Cerebellar cortex (tissue), 1 donor: ENCODE measurements at regions not wholly inside any gene's neighbourhood (a gene's known extent, or its start where the extent isn't known, plus 50 kb on each side); places are given as distances from the start of the nearest gene placed in this dataset.
"Not testable (repeated sequence)": the region's sequence is repeated elsewhere in the genome, so short reads cannot be mapped to it uniquely, and the experiment has no call there.

Experiments used
- DNase-seq: peaks from one replicate; pipeline ENCODE4 v3.0.0-alpha.2; 2015; ENCODE audit warnings: low spot score

GRCh38 chr6:115551527-115551926, 509.2 kb downstream of the FRK start:
- DNase-seq: no peak

GRCh38 chr6:115545672-115545986, 515.1 kb downstream of the FRK start:
- DNase-seq: no peak

- DNase-seq: peak; percentile 3
Observed at GRCh38 chr6:115544765-115545671, 515.7 kb downstream of the FRK start.

- DNase-seq: no peak
Observed at GRCh38 chr6:115540077-115540869, 520.4 kb downstream of the FRK start.

- no peak for DNase-seq
Observed at GRCh38 chr6:115539531-115539930, 521.2 kb downstream of the FRK start.

GRCh38 chr6:115524821-115525220, 535.9 kb downstream of the FRK start:
- DNase-seq: no peak

GRCh38 chr6:115521747-115522146, 538.9 kb downstream of the FRK start:
- not testable (repeated sequence) for DNase-seq

- no peak for DNase-seq
Observed at GRCh38 chr6:115514656-115515055, 546.0 kb downstream of the FRK start.

- DNase-seq: no peak
Observed at GRCh38 chr6:115512923-115513322, 547.8 kb downstream of the FRK start.

GRCh38 chr6:115511771-115512170, 548.9 kb downstream of the FRK start:
- DNase-seq: no peak

- DNase-seq: not testable (repeated sequence)
Observed at GRCh38 chr6:115502432-115502831, 558.3 kb downstream of the FRK start.

- no peak for DNase-seq
Observed at GRCh38 chr6:115495184-115495583, 565.5 kb downstream of the FRK start.

- no peak for DNase-seq
Observed at GRCh38 chr6:115487331-115487730, 573.4 kb downstream of the FRK start.

- no peak for DNase-seq
Observed at GRCh38 chr6:115485400-115485799, 575.3 kb downstream of the FRK start.

GRCh38 chr6:115480543-115480942, 580.1 kb downstream of the FRK start:
- DNase-seq: not testable (repeated sequence)

- no peak for DNase-seq
Observed at GRCh38 chr6:115474443-115475041, 586.1 kb downstream of the FRK start.

- no peak for DNase-seq
Observed at GRCh38 chr6:115468272-115469005, 592.3 kb downstream of the FRK start.

- DNase-seq: no peak
Observed at GRCh38 chr6:115467726-115468125, 593.0 kb downstream of the FRK start.

GRCh38 chr6:115460913-115461312, 599.8 kb downstream of the FRK start:
- no peak for DNase-seq

- DNase-seq: no peak
Observed at GRCh38 chr6:115456848-115457247, 603.8 kb downstream of the FRK start.

GRCh38 chr6:115443825-115444478, 616.7 kb downstream of the FRK start:
- DNase-seq: no peak

GRCh38 chr6:115442323-115442722, 618.4 kb downstream of the FRK start:
- DNase-seq: no peak
